Peyer's patch (tissue), 4 donors: ENCODE measurements at regions not wholly inside any gene's neighbourhood (a gene's known extent, or its start where the extent isn't known, plus 50 kb on each side); places are given as distances from the start of the nearest gene placed in this dataset.

Source experiments
- CTCF ChIP-seq, 6 experiments: fragments of 450-650 bp in 4 of 6; fragments of 200-600 bp in 2 of 6; sonication (generic) in 1 of 6; IDR thresholded peaks; one replicate each; pipeline ENCODE4 v1.5.1; 2017 to 2019; ENCODE audit warnings: antibody characterized with exemption in 6 of 6, mild to moderate bottlenecking in 3 of 6, moderate library complexity in 1 of 6
- POLR2A ChIP-seq, 2 donors: fragments of 450-650 bp; IDR thresholded peaks; one replicate each; pipeline ENCODE4 v1.5.1; 2017; ENCODE audit warnings: antibody characterized with exemption in 2 of 2, mild to moderate bottlenecking in 2 of 2, moderate library complexity in 2 of 2

- no peak for TF ChIP-seq POLR2A (IDR thresholded peaks at IDR 0.05)
- TF ChIP-seq CTCF (IDR thresholded peaks at IDR 0.05), result no peak
These were observed 299.2 kb downstream of the IPMK start for GRCh38 chr10:57968328-57969016.
